ENCODE measurements at regions not wholly inside any gene's neighbourhood (a gene's known extent, or its start where the extent isn't known, plus 50 kb on each side); places are given as distances from the start of the nearest gene placed in this dataset.

GRCh38 chr2:133774654-133775015, 206.4 kb upstream of the NCKAP5 start:
- TF ChIP-seq CTCF (conservative IDR thresholded peaks at IDR 0.05; ENCODE audit: low read depth, low read length) (no peak), EZH2 (IDR thresholded peaks at IDR 0.05; ENCODE audit: borderline replicate concordance, low read depth, low read length, poor library complexity, severe bottlenecking) (no peak)

Data from A673 (cell line).